Midbrain (tissue), 1 donor: ENCODE measurements at regions not wholly inside any gene's neighbourhood (a gene's known extent, or its start where the extent isn't known, plus 50 kb on each side); places are given as distances from the start of the nearest gene placed in this dataset.

Experiments
- DNase-seq: peaks from one replicate; lab custom pipeline; 2025; lab: John Stamatoyannopoulos, UW

- no peak for DNase-seq
These were observed 458.7 kb downstream of the LPIN1 start for GRCh38 chr2:12205086-12205485.

GRCh38 chr2:12207491-12207890 is 461.1 kb downstream of the LPIN1 start:
- DNase-seq = no peak

- DNase-seq = no peak
These were observed 463.8 kb downstream of the LPIN1 start for GRCh38 chr2:12210016-12210933.

GRCh38 chr2:12211326-12212175 is 465.1 kb downstream of the LPIN1 start:
- DNase-seq = no peak

- no peak for DNase-seq
These were observed 466.6 kb downstream of the LPIN1 start for GRCh38 chr2:12212841-12213597.

- DNase-seq = no peak
These were observed 470.7 kb downstream of the LPIN1 start for GRCh38 chr2:12217175-12217574.

- DNase-seq = no peak
These were observed 473.3 kb downstream of the LPIN1 start for GRCh38 chr2:12219761-12220160.

GRCh38 chr2:12221584-12221983 is 475.2 kb downstream of the LPIN1 start:
- no peak for DNase-seq

GRCh38 chr2:12222554-12222953 is 476.1 kb downstream of the LPIN1 start:
- no peak for DNase-seq

- DNase-seq = no peak
These were observed 477.3 kb downstream of the LPIN1 start for GRCh38 chr2:12223732-12224131.

GRCh38 chr2:12226653-12227052 is 480.2 kb downstream of the LPIN1 start:
- DNase-seq = no peak

- no peak for DNase-seq
These were observed 481.6 kb downstream of the LPIN1 start for GRCh38 chr2:12227941-12228608.

- no peak for DNase-seq
These were observed 484.9 kb downstream of the LPIN1 start for GRCh38 chr2:12231288-12231687.

GRCh38 chr2:12232876-12233275 is 483.9 kb upstream of the TRIB2 start:
- no peak for DNase-seq

- DNase-seq = no peak
These were observed 480.4 kb upstream of the TRIB2 start for GRCh38 chr2:12236136-12236844.

- no peak for DNase-seq
These were observed 476.5 kb upstream of the TRIB2 start for GRCh38 chr2:12240206-12240605.

- no peak for DNase-seq
These were observed 473.4 kb upstream of the TRIB2 start for GRCh38 chr2:12243381-12243780.

GRCh38 chr2:12244070-12244469 is 472.7 kb upstream of the TRIB2 start:
- no peak for DNase-seq

- no peak for DNase-seq
These were observed 465.6 kb upstream of the TRIB2 start for GRCh38 chr2:12251121-12251520.

- no peak for DNase-seq
These were observed 465.0 kb upstream of the TRIB2 start for GRCh38 chr2:12251749-12252148.

- no peak for DNase-seq
These were observed 463.5 kb upstream of the TRIB2 start for GRCh38 chr2:12253167-12253778.
